OCI-LY7 (cell line): ENCODE measurements at regions not wholly inside any gene's neighbourhood (a gene's known extent, or its start where the extent isn't known, plus 50 kb on each side); places are given as distances from the start of the nearest gene placed in this dataset.

Experiments
- BruUV-seq: library from RNA; stranded (reverse); fragments of 400-500 nt; replicated peaks from 2 replicates; lab custom pipeline; 2021; lab: Mats Ljungman, UMichigan
- CTCF ChIA-PET: fragments of 300-600 bp; sonication (Branson Sonifier 250); formaldehyde crosslinking; loops from one replicate; lab custom pipeline; 2022; ENCODE audit warnings: antibody characterized with exemption; ENCODE audit not compliant: unreplicated experiment; lab: Charles Lee
- POLR2A ChIA-PET: fragments of 300-600 bp; sonication (Branson Sonifier 250); formaldehyde crosslinking; loops from one replicate; lab custom pipeline; 2022; ENCODE audit warnings: antibody characterized with exemption; lab: Charles Lee
- DNase-seq: peaks from one replicate; pipeline ENCODE4 v3.0.0-alpha.2; 2015; ENCODE audit warnings: low spot score
- H2AFZ ChIP-seq: fragments of 200-600 bp; sonication (generic), shearing (Covaris generic); 2 replicates; pipeline ENCODE4 v1.6.1; 2014; ENCODE audit warnings: mild to moderate bottlenecking, antibody characterized with exemption, low read length, moderate library complexity
- H3K27ac ChIP-seq: fragments of 200-600 bp; sonication (generic); 2 replicates; pipeline ENCODE4 v1.5.1; 2014; ENCODE audit warnings: mixed run types, low read depth, mild to moderate bottlenecking, moderate library complexity, low read length, inconsistent platforms; ENCODE audit not compliant: poor library complexity, severe bottlenecking
- H3K36me3 ChIP-seq: fragments of 200-600 bp; sonication (generic); 2 replicates; pipeline ENCODE4 v1.6.1; 2014; ENCODE audit warnings: mild to moderate bottlenecking, antibody characterized with exemption, low read length, moderate library complexity, mixed read lengths; ENCODE audit not compliant: insufficient read depth
- H3K4me1 ChIP-seq: fragments of 200-600 bp; sonication (generic); 2 replicates; pipeline ENCODE4 v1.5.1; 2014; ENCODE audit warnings: mild to moderate bottlenecking, low read length; ENCODE audit not compliant: insufficient read depth, poor library complexity, severe bottlenecking
- H3K4me2 ChIP-seq: fragments of 200-600 bp; sonication (generic); 2 replicates; pipeline ENCODE4 v1.6.1; 2014; ENCODE audit warnings: mild to moderate bottlenecking, low read length
- H3K4me3 ChIP-seq: fragments of 200-600 bp; sonication (generic); 2 replicates; pipeline ENCODE4 v1.5.1; 2014; ENCODE audit warnings: mild to moderate bottlenecking, low read depth, low read length; ENCODE audit not compliant: poor library complexity, severe bottlenecking
- H3K79me2 ChIP-seq: fragments of 200-600 bp; sonication (generic); 2 replicates; pipeline ENCODE4 v1.6.1; 2016; ENCODE audit warnings: low read depth, mild to moderate bottlenecking, low read length, moderate library complexity, mixed read lengths; ENCODE audit not compliant: insufficient read depth
- H3K9me2 ChIP-seq: fragments of 200-600 bp; sonication (generic); 2 replicates; pipeline ENCODE4 v1.6.1; 2016; ENCODE audit warnings: mild to moderate bottlenecking, low read length, mixed read lengths; ENCODE audit not compliant: insufficient read depth
- H3K9me3 ChIP-seq: fragments of 200-600 bp; sonication (generic); 2 replicates; pipeline ENCODE4 v1.6.1; 2014; ENCODE audit warnings: mild to moderate bottlenecking, mixed run types, low read length, mixed read lengths
- H4K20me1 ChIP-seq: fragments of 200-600 bp; sonication (generic); 2 replicates; pipeline ENCODE4 v1.6.1; 2014; ENCODE audit warnings: mild to moderate bottlenecking, antibody characterized with exemption, low read length, moderate library complexity, mixed read lengths; ENCODE audit not compliant: insufficient read depth
- CTCF ChIP-seq: fragments of 200-600 bp; sonication (generic); conservative IDR thresholded peaks from 2 replicates; pipeline ENCODE4 v1.5.1; 2014; ENCODE audit warnings: mild to moderate bottlenecking, antibody characterized with exemption, low read length, moderate library complexity, mixed read lengths
- EZH2phosphoT487 ChIP-seq: fragments of 200-600 bp; sonication (generic); IDR thresholded peaks from 2 replicates; pipeline ENCODE4 v1.6.1; 2018; ENCODE audit warnings: low read depth, borderline replicate concordance, mild to moderate bottlenecking, mixed run types, antibody characterized with exemption, low read length, moderate library complexity, mixed read lengths
- intact Hi-C: fragments of 100-400 bp; cut with micrococcal nuclease; formaldehyde crosslinking; loops from one replicate; pipeline ENCODE4 v1.10.0; 2022; ENCODE audit not compliant: unreplicated experiment

GRCh38 chr18:44039826-44040225 is 640.9 kb upstream of the SETBP1 start:
- Histone ChIP-seq H3K4me2 (no peak overlapping the region), H2AFZ (no peak overlapping the region), H3K79me2 (no peaks in the 10 kb centered on the region), H3K4me3 (no peak overlapping the region), H3K36me3 (no peaks in the 10 kb centered on the region), H3K27ac (no peak overlapping the region), H3K4me1 (no peaks in the 10 kb centered on the region), H3K9me2 (no peaks in the 10 kb centered on the region), H3K9me3 (no peaks in the 10 kb centered on the region), H4K20me1 (no peaks in the 10 kb centered on the region)
- no peak for DNase-seq
- CTCF ChIA-PET: no interaction called here
- POLR2A ChIA-PET: no interaction called here
- intact Hi-C loops: no loop called here
- no peak for TF ChIP-seq CTCF
- BruUV-seq: no TSS peak

GRCh38 chr18:44041553-44041952 is 639.1 kb upstream of the SETBP1 start:
- intact Hi-C loops: no loop called here
- no TSS peak for BruUV-seq
- TF ChIP-seq CTCF (no peak), EZH2phosphoT487 (no peak)
- Histone ChIP-seq H3K79me2 (no peaks in the 10 kb centered on the region), H2AFZ (no peak overlapping the region), H3K9me3 (no peaks in the 10 kb centered on the region), H3K4me1 (no peaks in the 10 kb centered on the region), H3K4me2 (no peak overlapping the region), H3K36me3 (no peaks in the 10 kb centered on the region), H3K27ac (no peak overlapping the region), H4K20me1 (no peaks in the 10 kb centered on the region), H3K4me3 (no peak overlapping the region), H3K9me2 (no peaks in the 10 kb centered on the region)
- DNase-seq: no peak
- CTCF ChIA-PET: no interaction called here
- POLR2A ChIA-PET: no interaction called here

- no TSS peak for BruUV-seq
- H3K4me2 ChIP-seq: no peak overlapping the region
- no peak overlapping the region for H2AFZ ChIP-seq
- ChIA-PET POLR2A (no interaction called here), CTCF (no interaction called here)
- H3K36me3 ChIP-seq: no peaks in the 10 kb centered on the region
- H3K79me2 ChIP-seq: no peaks in the 10 kb centered on the region
- TF ChIP-seq EZH2phosphoT487 (no peak), CTCF (no peak)
- H3K4me3 ChIP-seq: no peak overlapping the region
- H3K4me1 ChIP-seq: no peaks in the 10 kb centered on the region
- H3K9me2 ChIP-seq: no peaks in the 10 kb centered on the region
- H4K20me1 ChIP-seq: no peaks in the 10 kb centered on the region
- intact Hi-C loops: no loop called here
- H3K9me3 ChIP-seq: no peaks in the 10 kb centered on the region
- H3K27ac ChIP-seq: no peak overlapping the region
- no peak for DNase-seq
Measured at GRCh38 chr18:44041961-44042360, 638.7 kb upstream of the SETBP1 start.
